Progenitor cell of endocrine pancreas (in vitro differentiated cells): ENCODE measurements at regions not wholly inside any gene's neighbourhood (a gene's known extent, or its start where the extent isn't known, plus 50 kb on each side); places are given as distances from the start of the nearest gene placed in this dataset.
A peak's percentile ranks its signal among the peaks of the same experiment; 100 is the strongest.

Experiments used
- DNase-seq: peaks from one replicate; pipeline ENCODE4 v3.0.0; 2021; ENCODE audit warnings: low spot score; ENCODE audit not compliant: unreplicated experiment
- H3K27ac Mint-ChIP-seq: 2 replicates; pipeline ENCODE4 v1.8.0; 2021; ENCODE audit warnings: mild to moderate bottlenecking, moderate library complexity, mixed read lengths
- H3K27me3 Mint-ChIP-seq: 2 replicates; pipeline ENCODE4 v1.8.0; 2021; ENCODE audit warnings: mixed read lengths
- H3K36me3 Mint-ChIP-seq: 2 replicates; pipeline ENCODE4 v1.8.0; 2022; ENCODE audit warnings: mixed read lengths; ENCODE audit not compliant: insufficient read depth
- H3K4me1 Mint-ChIP-seq: 2 replicates; pipeline ENCODE4 v1.8.0; 2021; ENCODE audit warnings: low read depth, mixed read lengths
- H3K4me3 Mint-ChIP-seq: 2 replicates; pipeline ENCODE4 v1.8.0; 2021; ENCODE audit warnings: low read depth, mild to moderate bottlenecking, moderate library complexity, mixed read lengths
- H3K9me3 Mint-ChIP-seq: 2 replicates; pipeline ENCODE4 v1.8.0; 2021; ENCODE audit warnings: low read depth, mixed read lengths
- TF ChIP-seq, protein P1 (sequence below): fragments of 200-600 bp; sonication (generic); IDR thresholded peaks from one replicate; pipeline ENCODE4 v1.5.0; 2021; ENCODE audit warnings: antibody characterized with exemption, mild to moderate bottlenecking; ENCODE audit not compliant: unreplicated experiment

DNA sequence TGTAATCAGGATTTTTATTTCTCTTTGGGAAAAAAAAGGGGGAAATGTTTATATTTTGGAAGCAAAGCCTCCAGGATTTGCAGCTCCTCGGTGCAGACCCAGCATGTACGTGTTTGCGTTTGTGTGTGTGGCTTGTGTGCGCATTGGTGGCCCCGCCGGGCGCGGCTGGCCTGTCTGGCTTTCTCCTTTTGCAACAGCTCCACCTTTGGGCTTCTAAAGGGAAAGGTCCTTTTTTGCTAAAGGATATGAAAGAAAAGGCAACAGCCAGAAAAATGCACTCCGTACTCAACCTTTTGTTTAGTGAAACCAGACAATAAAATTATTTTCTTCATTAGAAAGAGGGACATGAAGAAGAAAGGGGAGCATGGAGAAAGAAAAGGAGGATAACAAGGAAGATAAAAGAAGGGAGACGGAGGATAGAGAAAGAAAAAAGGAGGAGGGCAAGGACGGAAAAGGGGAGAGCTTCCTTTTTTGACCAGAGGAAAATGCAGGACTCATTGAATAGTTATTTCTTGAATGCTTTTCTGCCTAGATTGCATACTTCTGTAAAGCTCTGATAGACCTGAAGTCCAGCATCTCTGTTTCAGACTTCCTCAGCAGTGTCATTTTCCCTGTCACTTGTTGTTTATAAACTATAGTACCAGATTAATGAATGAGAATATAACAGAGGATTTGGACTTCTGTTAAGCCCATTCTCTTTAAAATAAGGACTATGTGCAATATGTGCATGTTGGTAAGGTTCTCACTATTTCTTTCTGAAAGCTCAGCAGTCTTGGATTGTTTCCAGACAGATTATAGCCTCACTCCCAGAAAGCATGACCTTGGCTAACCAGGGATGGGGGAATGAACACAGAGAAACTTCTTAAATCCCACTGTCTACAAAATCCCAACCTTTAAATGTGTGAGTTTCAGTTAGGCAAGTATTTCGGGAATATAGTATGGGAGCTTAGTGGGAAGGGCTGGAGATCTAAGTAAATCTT, 563.1 kb upstream of the PIK3C3 start:
- Mint-ChIP-seq H3K4me3 (no peak overlapping the region), H3K4me1 (peaks cover 20% of the 10 kb centered on the region)

DNA sequence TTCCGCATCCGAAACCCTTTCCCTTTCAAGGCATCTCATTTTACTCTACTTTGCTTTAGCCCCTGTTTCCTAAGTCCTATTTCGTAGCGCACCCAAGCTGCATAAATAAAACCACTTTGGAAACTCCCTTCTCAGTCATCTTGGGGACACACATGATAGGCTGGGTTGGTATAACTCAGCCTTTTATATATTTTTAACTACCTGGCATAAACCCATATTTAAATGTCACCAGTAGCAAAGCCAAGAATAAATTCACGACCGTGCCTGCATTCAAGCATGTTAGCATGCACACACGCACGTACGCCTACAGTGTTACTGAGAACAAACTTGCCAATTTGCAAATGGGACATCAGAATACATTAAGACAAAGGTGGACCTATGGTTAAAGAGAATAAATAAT, 564.7 kb upstream of the PIK3C3 start:
- Mint-ChIP-seq H3K27me3 (no peaks in the 10 kb centered on the region), H3K36me3 (no peaks in the 10 kb centered on the region), H3K27ac (no peak overlapping the region), H3K4me1 (peaks cover 16% of the 10 kb centered on the region), H3K9me3 (no peaks in the 10 kb centered on the region), H3K4me3 (no peak overlapping the region)
- TF ChIP-seq, protein P1, sequence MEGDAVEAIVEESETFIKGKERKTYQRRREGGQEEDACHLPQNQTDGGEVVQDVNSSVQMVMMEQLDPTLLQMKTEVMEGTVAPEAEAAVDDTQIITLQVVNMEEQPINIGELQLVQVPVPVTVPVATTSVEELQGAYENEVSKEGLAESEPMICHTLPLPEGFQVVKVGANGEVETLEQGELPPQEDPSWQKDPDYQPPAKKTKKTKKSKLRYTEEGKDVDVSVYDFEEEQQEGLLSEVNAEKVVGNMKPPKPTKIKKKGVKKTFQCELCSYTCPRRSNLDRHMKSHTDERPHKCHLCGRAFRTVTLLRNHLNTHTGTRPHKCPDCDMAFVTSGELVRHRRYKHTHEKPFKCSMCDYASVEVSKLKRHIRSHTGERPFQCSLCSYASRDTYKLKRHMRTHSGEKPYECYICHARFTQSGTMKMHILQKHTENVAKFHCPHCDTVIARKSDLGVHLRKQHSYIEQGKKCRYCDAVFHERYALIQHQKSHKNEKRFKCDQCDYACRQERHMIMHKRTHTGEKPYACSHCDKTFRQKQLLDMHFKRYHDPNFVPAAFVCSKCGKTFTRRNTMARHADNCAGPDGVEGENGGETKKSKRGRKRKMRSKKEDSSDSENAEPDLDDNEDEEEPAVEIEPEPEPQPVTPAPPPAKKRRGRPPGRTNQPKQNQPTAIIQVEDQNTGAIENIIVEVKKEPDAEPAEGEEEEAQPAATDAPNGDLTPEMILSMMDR: no peak
- DNase-seq: no peak

More for the DNA sequence above, 563.1 kb upstream of the PIK3C3 start:
- Mint-ChIP-seq H3K27me3 (no peaks in the 10 kb centered on the region), H3K36me3 (no peaks in the 10 kb centered on the region), H3K27ac (peak overlapping the region; percentile 91), H3K9me3 (no peaks in the 10 kb centered on the region)
- TF ChIP-seq, protein P1: peak; percentile 84
- peak; percentile 37 for DNase-seq

DNA sequence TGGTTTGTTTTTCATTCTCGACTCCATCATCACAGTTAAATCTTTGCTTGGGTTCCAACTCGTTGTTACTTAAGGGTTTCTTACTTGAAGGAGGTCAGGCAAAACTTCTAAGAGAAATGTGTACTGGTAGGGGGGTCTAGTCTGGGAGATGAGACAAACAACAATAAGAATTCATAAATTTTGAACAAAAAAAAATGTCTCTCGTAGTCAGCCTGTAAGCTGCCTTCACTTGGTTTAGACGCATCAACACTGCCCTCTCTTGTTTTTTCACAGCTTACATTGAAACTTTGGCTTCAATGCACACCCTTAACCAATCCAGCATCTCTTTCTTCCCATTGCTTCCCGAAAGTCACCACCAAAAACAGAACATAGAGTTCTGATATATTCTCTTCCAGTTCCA, 576.4 kb upstream of the PIK3C3 start:
- no peak for DNase-seq
- TF ChIP-seq, protein P1: peak; percentile 49
- Mint-ChIP-seq H3K36me3 (no peaks in the 10 kb centered on the region), H3K9me3 (no peaks in the 10 kb centered on the region), H3K27ac (no peak overlapping the region), H3K4me1 (peaks cover 10% of the 10 kb centered on the region), H3K4me3 (no peak overlapping the region), H3K27me3 (no peaks in the 10 kb centered on the region)

DNA sequence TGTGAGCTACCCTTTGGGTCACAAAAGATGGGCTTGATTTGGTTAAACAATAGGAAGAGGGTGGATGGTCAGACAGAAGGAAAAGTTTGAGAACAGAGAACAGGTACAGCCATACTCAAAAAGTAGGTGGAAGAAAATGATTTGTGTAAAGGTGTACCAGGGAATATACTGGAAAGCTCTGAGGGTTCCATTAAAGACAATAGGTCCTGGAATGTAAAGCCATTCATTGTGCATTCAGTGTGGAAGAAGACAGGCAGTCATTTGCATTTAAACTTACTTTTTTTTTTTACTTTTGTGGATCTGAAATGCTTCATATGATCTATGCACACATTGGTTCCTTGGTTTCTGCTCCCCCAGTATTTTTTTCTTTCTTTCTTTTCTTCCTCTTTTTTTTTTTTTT, 581.4 kb upstream of the PIK3C3 start:
- DNase-seq: no peak
- H3K9me3 Mint-ChIP-seq: no peaks in the 10 kb centered on the region
- no peak overlapping the region for H3K4me3 Mint-ChIP-seq
- peaks cover 13% of the 10 kb centered on the region for H3K4me1 Mint-ChIP-seq
- H3K36me3 Mint-ChIP-seq: no peaks in the 10 kb centered on the region
- H3K27ac Mint-ChIP-seq: no peak overlapping the region
- H3K27me3 Mint-ChIP-seq: no peaks in the 10 kb centered on the region
- TF ChIP-seq, protein P1: no peak

DNA sequence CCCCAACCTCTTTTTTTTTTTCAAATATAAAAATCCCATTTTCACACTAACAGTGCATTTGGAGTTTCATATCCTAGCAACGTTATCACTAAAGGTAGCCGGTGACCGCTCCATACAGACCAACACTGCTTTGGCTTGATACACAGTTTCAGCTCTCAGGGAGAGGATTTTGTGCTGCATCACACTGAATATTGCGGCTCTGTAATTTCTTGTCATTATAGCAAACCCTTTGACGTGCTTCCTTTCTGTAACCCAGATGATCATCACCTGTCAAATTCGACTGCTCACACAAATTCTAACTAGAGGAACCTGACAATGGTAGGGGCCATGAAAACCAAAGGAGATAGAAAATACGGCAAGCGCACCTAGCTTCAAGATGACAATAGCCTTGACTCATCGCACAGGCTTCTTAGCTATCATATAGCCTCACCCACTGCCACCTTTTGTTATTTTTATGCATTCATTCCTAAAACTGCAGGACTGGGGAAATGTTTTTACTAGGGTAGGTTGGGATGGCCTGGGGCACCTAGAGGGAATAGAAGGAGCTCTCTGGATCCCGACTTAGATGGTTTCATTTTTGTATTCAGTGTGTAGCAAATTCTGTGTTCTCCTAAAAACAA, 582.9 kb upstream of the PIK3C3 start:
- Mint-ChIP-seq H3K4me1 (peaks cover 11% of the 10 kb centered on the region), H3K4me3 (no peak overlapping the region), H3K36me3 (no peaks in the 10 kb centered on the region), H3K9me3 (no peaks in the 10 kb centered on the region), H3K27me3 (no peaks in the 10 kb centered on the region), H3K27ac (no peak overlapping the region)
- DNase-seq: no peak
- TF ChIP-seq, protein P1: no peak
